GM12875 (cell line): ENCODE measurements at regions not wholly inside any gene's neighbourhood (a gene's known extent, or its start where the extent isn't known, plus 50 kb on each side); places are given as distances from the start of the nearest gene placed in this dataset.

ENCODE experiments used
- H3K4me3 ChIP-seq: one replicate; pipeline ENCODE4 v1.5.1; 2011; ENCODE audit warnings: low read depth, low read length, control low read depth
- CTCF ChIP-seq: IDR thresholded peaks from 2 replicates; pipeline ENCODE4 v1.5.1; 2011; ENCODE audit warnings: low read depth, mild to moderate bottlenecking, control low read depth, inconsistent platforms, low read length, moderate library complexity, borderline replicate concordance; ENCODE audit not compliant: insufficient read depth

DNA sequence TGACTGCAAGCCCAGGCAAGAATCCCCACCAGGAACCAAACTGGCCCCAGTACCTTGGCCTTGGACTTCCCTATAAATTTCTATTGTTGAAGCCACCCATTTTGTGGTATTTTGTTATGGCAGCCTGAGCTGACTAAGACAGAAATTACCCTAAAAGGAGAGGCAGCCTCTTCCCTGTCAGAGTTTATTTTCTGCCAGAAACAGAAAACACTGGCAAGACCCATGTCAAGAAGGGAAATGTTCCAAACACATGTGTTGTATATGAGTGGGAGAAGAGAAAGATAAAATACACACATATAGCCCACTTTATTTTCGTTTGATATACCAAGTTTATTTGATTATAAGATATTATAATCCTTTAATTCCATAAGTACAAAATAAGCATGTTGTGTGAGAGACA lies 225.1 kb upstream of the FSHR start:
- no peak for TF ChIP-seq CTCF
- H3K4me3 ChIP-seq: no peak overlapping the region

- TF ChIP-seq CTCF: no peak
- no peak overlapping the region for H3K4me3 ChIP-seq
Measured at GRCh38 chr2:49371128-49371701, 216.9 kb upstream of the FSHR start.

DNA sequence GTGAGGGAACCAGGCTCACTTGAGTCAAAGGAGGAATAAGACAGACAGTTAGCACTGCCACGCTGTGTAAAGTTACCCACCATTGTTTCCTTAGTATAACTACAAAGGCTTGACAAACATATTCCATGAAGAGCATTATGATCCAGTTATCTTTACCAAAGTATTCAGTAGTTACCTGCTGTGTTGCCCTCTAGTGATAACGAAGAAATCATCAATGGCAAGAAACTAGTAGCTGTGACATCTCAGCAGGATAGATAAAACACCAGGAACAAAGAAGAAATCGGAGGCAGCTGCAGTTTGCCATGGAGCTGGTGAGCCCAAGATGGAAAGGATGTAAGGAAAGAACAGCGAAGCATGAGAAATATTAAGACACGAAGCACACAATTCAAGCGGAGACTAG lies 215.3 kb upstream of the FSHR start:
- no peak overlapping the region for H3K4me3 ChIP-seq
- no peak for TF ChIP-seq CTCF

DNA sequence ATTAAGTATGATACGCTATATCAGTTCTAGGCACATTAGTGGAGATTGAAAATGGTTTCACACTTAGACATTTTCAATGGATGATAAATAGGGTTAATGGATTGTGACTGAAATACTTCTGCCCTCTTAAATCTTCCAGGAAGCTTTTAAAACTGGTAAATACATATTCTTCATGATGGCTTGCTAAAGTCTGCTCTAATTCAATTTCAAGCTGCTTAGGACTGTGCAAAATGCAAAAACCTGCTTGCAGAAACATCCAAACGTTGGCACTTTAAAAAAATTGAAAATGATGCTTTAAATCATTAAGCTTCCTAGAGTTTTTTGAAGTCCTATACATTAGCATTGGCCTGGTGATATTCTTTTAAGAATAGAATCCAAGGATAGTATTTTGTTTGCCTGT lies 214.8 kb upstream of the FSHR start:
- no peak for TF ChIP-seq CTCF
- no peak overlapping the region for H3K4me3 ChIP-seq

GRCh38 chr2:49367003-49367402 lies 212.7 kb upstream of the FSHR start:
- no peak overlapping the region for H3K4me3 ChIP-seq
- TF ChIP-seq CTCF: no peak

DNA sequence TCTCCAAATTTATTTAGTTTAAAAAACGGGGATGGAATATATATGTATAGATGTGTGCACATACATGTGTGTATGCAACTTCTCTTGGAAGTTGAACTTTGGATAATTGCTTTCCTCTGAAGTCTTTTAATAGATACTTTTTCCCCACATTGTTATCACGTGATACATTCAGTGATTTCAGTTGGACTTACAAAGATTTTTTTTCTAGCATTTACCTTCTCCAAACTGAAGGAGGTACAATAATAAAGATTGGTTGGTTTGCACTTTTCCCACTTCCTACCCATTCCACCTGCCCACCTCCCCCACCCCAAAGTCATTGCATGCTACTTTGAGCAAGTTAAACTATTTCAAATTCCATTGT lies 206.1 kb upstream of the FSHR start:
- H3K4me3 ChIP-seq: no peak overlapping the region
- TF ChIP-seq CTCF: no peak

GRCh38 chr2:49359721-49360406 lies 205.5 kb upstream of the FSHR start:
- no peak for TF ChIP-seq CTCF
- no peak overlapping the region for H3K4me3 ChIP-seq
